GM03348 (cell line): ENCODE measurements at regions not wholly inside any gene's neighbourhood (a gene's known extent, or its start where the extent isn't known, plus 50 kb on each side); places are given as distances from the start of the nearest gene placed in this dataset.
A peak's percentile ranks its signal among the peaks of the same experiment; 100 is the strongest.
"Not testable (repeated sequence)": the region's sequence is repeated elsewhere in the genome, so short reads cannot be mapped to it uniquely, and the experiment has no call there.

Source experiments
- DNase-seq: peaks from one replicate; pipeline ENCODE4 v3.0.0; 2012; ENCODE audit warnings: low spot score

DNA sequence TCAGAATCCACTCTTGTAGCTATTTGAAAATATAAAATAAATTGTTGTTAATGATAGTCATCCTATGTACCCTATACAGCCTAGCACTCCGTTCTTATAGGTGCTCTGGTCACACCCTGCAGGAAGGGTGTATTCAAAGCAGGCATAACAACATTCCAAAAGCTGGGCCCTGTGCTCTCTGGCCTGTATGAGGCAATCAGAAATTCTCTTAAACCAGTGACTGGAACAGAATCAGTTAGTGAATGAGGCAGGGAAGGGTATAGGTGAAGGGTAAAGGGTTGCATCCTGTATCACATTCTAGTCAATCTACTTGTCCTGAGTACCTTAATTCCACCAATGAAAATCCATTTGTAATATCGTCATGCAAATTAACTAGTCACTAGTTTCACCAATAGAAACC, 154.5 kb upstream of the ZNF217 start:
- DNase-seq: no peak

- DNase-seq: no peak
Observed at GRCh38 chr20:53743607-53744260, 150.1 kb upstream of the ZNF217 start.

GRCh38 chr20:53742685-53743081, 149.0 kb upstream of the ZNF217 start:
- no peak for DNase-seq

DNA sequence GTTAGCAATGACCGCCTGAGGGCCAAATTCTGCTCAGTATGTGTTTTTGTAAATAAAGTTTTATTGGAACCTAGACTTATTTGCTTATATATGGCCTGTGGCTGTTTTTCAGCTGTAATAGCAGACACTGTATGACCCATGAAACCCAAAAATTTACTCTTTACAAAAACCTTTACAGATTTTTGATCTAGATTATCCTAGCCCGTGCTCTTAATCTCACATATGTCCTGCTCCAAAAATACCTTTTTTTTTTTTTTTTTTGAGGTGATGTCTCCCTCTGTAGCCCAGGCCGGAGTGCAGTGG, 148.0 kb upstream of the ZNF217 start:
- no peak for DNase-seq

GRCh38 chr20:53739799-53740785, 146.5 kb upstream of the ZNF217 start:
- peak; percentile 24 for DNase-seq

DNA sequence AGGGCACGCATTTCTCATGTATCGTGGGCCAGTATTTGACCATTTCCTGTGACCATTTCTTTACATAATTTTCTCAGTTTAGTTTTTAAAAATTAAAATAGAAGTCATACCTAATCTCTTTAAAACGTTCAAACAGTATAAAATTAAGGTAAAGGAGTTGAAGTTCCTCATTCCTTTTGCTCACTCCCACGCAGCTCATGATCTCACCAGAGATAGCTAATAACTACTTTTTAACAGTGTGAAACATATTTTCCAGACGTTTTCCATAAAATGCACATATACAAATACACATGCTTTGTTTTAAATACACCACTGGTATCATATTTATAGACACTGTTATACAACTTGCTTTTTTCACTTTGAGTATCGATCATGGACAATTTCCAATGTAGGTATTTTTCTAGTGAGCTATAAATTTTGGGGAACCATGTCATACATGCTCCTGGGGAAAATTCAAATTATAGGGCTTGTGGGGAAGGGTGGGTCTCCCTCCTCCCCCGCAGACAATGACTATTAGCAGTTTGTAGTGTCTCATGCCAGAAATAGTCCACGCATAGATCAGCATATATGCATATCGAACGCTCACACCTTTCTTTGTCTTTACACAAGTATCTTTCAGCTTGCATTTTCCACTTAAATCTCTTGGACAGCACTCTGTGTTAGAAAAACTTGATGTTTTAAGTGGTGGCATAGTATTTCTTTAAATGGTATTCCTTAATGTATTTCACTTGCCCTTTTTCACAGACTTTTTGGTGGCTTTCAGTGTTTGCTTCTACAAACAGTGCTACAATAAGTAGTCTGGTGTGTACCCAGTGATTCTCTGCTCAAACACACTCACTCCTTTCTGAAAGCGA, 145.5 kb upstream of the ZNF217 start:
- no peak for DNase-seq

DNA sequence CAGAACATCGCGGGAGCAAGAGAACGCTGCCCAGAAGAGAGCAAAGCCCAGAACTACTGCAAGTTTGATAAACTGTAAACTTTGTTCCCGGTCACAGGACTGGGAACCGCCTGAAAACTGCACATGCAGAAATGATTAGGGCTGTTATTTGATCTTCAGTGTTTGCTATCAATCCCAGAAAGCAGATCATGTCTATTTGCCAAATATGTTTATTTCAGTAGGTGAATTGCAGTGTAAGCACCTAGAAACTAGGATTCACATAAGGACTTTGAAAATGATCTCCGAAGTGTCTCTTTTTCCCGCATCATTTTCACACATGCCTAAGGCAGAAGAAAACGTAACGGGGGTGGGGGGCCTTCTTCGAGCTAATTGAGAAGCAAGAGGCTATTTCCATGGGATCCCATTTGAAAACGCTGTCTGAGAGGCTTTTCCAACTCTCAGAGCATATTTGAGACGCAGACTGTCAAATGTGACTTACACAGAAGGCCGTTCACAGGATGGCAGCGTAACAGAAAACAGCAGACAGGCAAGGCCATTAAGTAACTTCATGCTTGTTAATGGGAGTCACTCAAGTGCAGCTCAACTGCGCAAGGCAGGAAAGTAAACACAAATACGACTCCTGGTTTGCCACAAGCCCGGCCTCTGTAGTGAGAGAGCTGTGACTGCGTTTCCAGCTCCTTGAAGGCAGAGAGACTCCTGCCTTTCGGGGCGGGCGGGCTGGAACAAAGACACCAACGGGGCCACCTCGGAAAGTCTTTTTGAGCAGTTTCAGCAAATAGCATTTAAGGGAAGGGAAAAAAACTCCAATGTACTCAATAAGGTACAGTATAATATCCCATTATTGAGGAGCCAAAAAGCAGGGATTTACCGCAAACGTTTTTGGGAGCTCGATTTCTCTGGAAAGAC, 144.7 kb upstream of the ZNF217 start:
- peak; percentile 75 for DNase-seq

DNA sequence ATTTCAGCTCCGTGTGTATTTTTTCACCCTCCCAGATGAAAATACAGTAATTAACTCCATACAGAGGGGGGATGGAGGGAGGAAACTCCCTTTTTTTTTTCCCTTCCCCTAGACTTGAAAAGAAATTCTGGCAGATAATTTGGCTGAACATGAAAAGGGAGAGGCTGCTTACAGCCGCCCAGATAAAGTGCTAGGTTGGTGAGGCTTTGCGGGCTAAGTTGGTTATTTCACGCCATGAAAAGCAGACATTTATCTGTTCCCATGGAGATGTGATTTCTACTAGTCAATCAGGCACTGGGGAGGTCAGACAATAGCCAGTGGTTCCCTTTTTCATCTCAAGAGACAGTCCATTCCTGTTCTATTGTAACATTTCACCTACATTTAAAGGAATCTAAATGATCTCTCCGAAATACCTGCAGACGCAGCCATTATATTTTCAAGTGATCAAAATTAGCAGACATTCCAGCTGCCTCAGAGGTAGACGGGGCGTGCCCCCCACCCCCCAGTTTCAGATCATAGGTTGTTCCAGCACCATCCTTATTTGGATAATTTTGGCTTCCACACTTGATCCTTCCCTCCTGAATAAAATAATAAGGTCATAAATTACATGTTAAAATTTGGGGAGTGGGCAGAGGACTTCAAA, 143.9 kb upstream of the ZNF217 start:
- DNase-seq: peak; percentile 30

- DNase-seq: peak; percentile 31
Observed at GRCh38 chr20:53736757-53737395, 143.2 kb upstream of the ZNF217 start.

GRCh38 chr20:53736122-53736756, 142.6 kb upstream of the ZNF217 start:
- no peak for DNase-seq

DNA sequence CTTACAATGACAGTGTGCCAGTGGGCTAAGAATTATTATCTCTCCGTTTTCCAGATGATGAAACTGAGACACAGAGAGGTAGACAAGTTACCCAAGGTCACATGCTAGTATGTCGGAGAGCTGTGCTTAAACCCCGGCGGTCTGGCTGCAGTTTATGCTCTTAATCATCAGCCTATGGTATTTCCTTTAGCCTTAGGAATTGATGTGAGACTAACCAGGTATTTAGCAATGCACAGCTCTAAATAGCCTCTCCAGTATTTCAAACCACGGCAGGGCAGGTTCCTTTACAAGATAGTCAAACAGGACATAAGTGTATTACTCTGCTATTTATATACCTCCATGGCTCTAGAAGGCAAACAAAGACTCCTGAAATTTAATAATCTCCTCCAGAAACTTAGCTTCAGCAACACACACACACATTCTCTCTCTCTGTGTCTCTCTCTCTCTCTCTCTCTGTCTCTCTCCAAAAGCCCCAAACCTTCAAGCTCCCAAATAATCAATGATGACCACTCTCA, 142.0 kb upstream of the ZNF217 start:
- DNase-seq: peak; percentile 84

GRCh38 chr20:53734006-53734688, 140.5 kb upstream of the ZNF217 start:
- peak; percentile 36 for DNase-seq

DNA sequence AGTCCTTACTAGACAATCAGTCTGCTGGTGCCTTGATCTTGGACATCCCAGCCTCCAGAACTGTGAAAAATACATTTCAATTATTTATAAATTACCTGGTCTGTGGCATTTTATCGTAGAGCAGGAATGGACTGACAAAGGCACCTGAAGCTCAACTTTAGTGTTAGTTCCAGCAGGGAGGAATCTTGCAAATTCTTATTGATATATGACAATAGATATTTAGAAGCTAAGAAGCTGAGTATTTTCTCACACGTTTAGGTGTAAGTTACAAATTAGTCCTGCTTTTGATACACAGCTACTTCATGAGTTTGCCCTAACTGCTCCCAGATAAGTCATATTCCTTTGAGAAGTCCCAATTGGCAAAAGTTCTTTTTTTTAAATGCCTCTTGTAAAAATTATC, 138.0 kb upstream of the ZNF217 start:
- DNase-seq: no peak

GRCh38 chr20:53728359-53728758, 134.7 kb upstream of the ZNF217 start:
- no peak for DNase-seq

GRCh38 chr20:53727239-53727638, 133.6 kb upstream of the ZNF217 start:
- DNase-seq: not testable (repeated sequence)

GRCh38 chr20:53725575-53725970, 131.9 kb upstream of the ZNF217 start:
- no peak for DNase-seq

GRCh38 chr20:53723621-53724020, 130.0 kb upstream of the ZNF217 start:
- no peak for DNase-seq

DNA sequence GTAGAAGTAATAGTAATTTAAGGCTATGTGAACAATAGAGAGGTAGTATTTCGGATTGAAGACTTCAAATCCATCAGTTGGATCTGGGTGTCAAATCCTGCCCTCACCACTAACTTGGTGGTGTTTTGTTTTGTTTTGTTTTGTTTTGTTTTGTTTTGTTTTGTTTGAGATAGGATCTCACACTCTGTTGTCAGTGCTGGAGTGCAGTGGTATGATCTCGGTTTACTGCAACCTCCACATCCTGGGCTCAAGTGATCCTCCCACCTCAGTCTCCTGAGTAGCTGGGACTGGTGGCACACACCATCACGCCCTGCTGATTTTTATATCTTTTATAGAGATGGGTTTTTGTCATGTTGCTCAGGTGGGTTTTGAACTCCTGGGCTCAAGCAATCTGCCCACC, 129.4 kb upstream of the ZNF217 start:
- DNase-seq: no peak

- no peak for DNase-seq
Observed at GRCh38 chr20:53722515-53723036, 128.9 kb upstream of the ZNF217 start.
